WI38 (cell line): ENCODE measurements at regions not wholly inside any gene's neighbourhood (a gene's known extent, or its start where the extent isn't known, plus 50 kb on each side); places are given as distances from the start of the nearest gene placed in this dataset.
"Not testable (repeated sequence)": the region's sequence is repeated elsewhere in the genome, so short reads cannot be mapped to it uniquely, and the experiment has no call there.

ENCODE experiments used
- H3K4me3 ChIP-seq: 2 replicates; pipeline ENCODE4 v1.5.1; 2011; ENCODE audit warnings: low read depth, mild to moderate bottlenecking, control low read depth, low read length
- CTCF ChIP-seq: IDR thresholded peaks from 2 replicates; pipeline ENCODE4 v1.5.1; 2012; ENCODE audit warnings: low read depth, mild to moderate bottlenecking, control low read depth, low read length

GRCh38 chr21:13827201-13827600 is 217.6 kb downstream of the POTED start:
- no peak for TF ChIP-seq CTCF
- H3K4me3 ChIP-seq = no peak overlapping the region

- H3K4me3 ChIP-seq = not testable (repeated sequence)
Measured at GRCh38 chr21:13826511-13826910, 216.9 kb downstream of the POTED start.

DNA sequence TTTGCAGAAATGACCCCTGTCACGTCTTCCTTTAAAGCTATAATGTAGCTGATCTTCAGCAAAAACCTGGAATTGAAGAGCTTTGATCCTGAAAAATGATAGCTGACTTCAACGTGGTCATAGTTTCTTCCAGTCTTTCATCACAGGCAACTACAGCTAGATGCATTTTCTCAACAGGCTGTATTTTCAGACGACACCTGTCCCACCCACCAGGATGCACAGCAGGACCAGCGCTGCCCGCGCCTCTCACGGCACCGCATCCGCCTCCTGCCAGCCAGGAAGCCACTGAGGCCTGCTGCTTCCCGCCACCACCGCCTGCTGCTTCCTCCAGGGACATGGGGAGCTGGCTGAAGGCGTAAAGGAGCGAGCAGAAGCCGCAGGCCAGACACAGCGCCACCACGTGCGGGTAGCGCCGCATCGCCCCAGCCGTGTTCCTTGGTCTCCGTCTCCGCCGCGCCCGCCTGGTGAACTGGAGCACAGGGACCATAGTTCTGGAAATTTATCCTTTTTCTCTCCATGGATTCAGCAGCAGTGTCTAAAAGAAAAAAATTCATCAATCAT is 215.7 kb downstream of the POTED start:
- H3K4me3 ChIP-seq = not testable (repeated sequence)

DNA sequence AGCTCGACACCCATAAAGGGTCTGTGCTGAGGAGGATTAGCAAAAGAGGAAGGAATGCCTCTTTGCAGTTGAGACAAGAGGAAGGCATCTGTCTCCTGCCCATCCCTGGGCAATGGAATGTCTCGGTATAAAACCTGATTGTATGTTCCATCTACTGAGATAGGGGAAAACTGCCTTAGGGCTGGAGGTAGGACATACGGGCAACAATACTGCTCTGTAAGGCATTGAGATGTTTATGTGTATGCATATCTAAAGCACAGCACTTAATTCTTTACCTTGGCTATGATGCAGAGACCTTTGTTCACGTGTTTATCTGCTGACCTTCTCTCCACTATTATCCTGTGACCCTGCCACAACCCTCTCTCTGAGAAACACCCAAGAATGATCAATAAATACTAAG is 210.7 kb downstream of the POTED start:
- H3K4me3 ChIP-seq = not testable (repeated sequence)

- H3K4me3 ChIP-seq = not testable (repeated sequence)
Measured at GRCh38 chr21:13812191-13812590, 202.6 kb downstream of the POTED start.

GRCh38 chr21:13810559-13810958 is 201.0 kb downstream of the POTED start:
- H3K4me3 ChIP-seq = not testable (repeated sequence)

GRCh38 chr21:13806444-13806843 is 196.9 kb downstream of the POTED start:
- H3K4me3 ChIP-seq = not testable (repeated sequence)

GRCh38 chr21:13802757-13803156 is 193.2 kb downstream of the POTED start:
- H3K4me3 ChIP-seq = not testable (repeated sequence)
